Muscle of back (tissue), 3 donors: ENCODE measurements at regions not wholly inside any gene's neighbourhood (a gene's known extent, or its start where the extent isn't known, plus 50 kb on each side); places are given as distances from the start of the nearest gene placed in this dataset.

Experiments
- DNase-seq, 3 donors: peaks; one replicate each; pipeline versions ENCODE4 v3.0.0 to v3.0.0-alpha.2; 2013

- peak in 1 of 3 donors; percentile 67 for DNase-seq
Observed at GRCh38 chr17:77320485-77321256, 179.9 kb downstream of the SEC14L1 start.

DNA sequence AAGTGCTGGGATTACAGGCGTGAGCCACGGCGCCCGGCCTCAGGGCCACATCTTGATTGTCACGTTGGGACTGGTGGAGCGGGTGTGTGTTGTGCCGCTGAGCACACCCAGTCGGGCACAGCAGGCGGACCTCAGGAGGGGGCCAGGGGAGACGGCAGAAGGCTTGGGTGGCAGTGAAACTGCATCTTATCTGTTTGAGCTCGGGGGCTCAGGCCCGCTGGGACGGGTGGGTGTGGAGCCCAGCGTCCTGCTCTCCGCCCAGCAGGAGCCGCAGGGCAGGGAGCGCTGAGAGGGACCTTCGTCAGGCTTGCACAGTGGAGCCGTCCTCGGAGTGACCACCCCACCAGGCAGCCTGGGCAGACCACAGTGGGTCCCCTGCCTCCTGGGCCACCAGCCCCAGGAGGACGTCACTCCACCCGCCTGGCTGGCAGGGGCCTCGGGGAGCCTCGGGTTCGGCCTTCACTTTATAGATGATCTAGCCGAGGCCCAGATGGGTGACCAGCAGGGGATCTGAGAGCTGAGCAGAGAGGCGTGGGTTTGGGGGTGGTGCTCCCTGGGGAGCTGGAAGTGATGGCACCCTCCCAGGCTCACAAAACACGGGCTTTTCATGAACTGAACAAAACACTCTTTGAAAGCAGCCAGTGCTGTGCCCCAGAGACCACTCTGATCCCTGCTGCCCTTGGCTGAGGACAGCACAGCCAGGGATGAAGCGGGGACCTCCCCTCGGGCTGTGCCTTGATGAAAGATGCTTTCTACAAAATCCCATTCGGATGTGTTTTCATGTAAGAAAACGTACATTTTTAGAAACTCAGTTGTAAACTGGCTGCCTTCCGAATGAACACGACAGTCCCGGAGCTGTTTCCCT, 181.1 kb downstream of the SEC14L1 start:
- DNase-seq = no peak

- DNase-seq = peak; percentile 59 to 96 (median 81)
Observed at GRCh38 chr17:77322514-77323412, 182.0 kb downstream of the SEC14L1 start.

- DNase-seq = no peak
Observed at GRCh38 chr17:77323413-77324171, 182.8 kb downstream of the SEC14L1 start.

DNA sequence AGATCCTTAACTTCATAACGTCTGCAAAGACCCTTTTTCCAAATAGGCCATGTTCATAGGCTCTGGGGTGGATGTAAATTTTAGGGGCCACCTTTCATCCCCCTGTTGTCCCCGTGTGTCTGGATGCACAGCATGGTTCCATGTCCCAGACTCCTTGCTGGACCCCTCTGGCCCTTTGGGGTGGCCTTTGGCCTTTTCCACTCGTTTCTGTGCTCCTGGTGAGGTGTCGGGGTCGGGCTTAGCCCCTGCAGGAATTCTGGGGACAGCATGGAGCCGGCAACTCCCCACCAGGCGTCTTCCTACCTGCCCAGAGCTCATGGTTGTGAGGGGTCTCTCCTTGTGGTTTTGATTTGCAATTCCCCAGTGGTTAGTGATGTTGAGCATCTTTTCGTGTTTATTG, 183.5 kb downstream of the SEC14L1 start:
- no peak for DNase-seq

GRCh38 chr17:77325577-77326075, 184.9 kb downstream of the SEC14L1 start:
- DNase-seq = no peak

DNA sequence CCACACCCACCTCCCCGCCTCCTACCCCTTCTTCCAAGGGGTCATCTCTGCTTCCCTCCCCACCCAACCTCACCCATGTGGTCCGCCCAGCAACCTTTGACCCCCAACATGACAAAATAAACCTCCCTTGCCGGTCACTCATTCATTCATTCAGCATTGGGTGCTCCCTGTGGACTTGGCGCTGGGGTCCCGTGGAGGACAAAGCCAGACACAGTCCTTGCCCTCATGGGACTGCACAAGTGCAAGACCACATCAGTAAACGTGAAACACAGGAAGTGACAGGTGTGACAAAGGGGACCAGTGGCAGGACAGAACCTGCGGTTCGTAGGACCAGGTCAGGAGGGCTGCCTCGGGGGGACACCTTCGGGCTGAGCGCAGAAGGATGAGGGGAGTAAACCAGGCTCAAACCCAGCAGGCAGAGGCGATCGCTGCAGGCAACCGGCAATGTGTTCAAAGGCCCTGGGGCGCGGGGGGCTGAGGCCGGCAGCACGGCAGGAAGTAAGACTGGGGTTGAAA, 185.4 kb downstream of the SEC14L1 start:
- no peak for DNase-seq

- peak in 1 of 3 donors; percentile 4 for DNase-seq
Observed at GRCh38 chr17:77326636-77327035, 185.9 kb downstream of the SEC14L1 start.

DNA sequence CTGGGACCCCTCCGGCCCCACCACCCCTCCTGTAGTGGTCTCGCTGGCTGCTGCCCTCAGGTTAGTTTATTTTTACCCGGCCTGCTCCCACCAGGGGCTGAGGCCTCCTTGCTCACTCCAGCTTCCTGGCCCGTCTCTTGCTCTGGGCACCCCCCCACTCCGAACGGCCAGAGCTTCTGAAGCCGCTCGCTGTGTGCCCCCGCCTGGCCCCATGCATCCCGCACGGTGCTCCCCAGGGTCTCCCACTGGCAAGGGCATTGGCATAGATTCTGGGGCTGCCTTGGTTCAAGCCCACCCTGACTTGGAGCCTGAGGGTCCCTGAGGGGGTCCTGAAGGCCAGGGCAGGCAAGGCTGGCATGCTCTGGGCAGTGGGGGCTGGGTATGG, 186.4 kb downstream of the SEC14L1 start:
- no peak for DNase-seq

DNA sequence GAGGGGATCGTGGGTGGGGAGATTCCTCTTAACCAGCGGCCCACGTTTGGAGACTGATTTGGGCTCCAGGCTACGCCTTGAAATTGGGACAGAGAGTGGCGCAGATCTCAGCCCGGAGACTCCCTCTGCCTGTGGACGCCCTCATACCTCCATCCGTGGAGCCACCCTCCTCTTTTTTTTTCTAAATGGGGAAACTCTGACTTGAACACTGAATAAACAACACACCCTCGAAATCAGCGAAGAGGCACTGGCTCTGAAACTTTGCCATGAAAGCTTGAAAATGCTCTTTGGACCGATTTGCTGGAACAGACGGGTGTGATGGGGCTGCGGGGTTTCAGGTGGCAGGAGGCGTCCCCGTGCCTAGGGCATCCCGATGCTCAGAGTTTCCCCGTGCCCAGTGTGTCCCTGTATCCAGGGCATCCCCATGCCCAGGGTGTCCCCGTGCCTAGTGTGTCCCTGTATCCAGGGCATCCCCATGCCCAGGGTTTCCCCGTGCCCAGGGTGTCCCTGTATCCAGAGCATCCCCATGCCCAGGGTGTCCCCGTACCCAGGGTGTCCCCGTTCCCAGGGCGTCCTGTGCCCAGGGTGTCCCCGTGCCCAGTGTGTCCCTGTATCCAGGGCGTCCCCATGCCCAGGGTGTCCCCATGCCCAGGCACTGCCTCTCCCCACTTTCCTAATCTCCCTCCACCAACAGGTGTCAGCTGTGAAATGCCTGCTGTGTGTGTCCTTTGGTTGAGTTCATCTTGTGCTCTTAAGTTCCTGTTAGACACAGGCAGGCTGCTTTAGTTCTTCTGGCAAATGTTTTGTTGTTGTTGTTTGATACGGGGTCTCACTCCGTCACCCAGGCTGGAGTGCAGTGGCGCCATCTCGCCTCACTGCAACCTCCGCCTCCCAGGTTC, 187.0 kb downstream of the SEC14L1 start:
- DNase-seq = peak in 1 of 3 donors; percentile 15

DNA sequence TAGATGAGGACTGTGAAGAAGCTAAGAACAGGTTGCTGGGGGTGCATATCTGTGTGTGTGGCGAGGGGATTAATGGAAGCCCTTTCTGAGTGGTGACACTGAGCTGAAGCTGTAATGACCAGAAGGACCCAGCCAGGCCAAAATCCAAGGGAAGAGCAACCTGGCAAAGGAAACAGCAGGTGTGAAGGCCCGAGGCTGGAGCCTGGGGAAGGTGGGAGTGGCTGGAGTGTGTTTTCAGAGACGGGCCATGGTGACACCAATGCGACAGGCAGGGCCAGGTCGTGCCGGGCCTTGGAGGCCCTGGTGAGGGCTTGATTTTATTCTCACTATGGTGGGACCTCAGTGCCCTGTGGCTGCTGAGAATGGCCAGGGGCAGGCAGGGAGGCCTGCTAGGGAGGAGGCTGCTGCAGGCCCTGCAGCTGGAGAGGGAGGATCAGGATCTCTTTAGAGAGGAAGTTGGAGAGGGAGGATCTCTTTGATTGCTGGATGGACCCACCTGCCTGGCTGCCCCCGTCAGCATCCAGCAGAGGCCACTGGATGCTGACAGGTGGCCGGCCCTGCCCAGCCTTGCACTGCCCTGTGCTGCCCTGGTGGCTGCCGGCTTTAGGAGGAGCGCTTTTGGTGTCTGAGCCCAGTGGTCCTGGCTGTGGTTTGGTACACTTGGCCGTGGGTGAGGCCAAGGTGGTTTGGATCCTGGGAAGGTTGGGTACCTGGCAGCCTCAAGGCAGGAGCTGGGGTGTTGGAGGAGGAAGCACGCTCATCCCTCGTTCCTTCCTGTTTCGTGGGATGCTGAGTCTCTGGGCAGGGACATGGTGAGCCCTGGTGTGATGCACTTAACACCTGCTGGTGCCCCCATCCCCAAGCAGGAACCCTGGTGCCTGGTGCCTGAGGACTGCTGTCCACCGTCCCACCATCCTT, 188.3 kb downstream of the SEC14L1 start:
- peak in 1 of 3 donors; percentile 13 for DNase-seq

GRCh38 chr17:77329741-77330531, 189.2 kb downstream of the SEC14L1 start:
- DNase-seq = no peak

DNA sequence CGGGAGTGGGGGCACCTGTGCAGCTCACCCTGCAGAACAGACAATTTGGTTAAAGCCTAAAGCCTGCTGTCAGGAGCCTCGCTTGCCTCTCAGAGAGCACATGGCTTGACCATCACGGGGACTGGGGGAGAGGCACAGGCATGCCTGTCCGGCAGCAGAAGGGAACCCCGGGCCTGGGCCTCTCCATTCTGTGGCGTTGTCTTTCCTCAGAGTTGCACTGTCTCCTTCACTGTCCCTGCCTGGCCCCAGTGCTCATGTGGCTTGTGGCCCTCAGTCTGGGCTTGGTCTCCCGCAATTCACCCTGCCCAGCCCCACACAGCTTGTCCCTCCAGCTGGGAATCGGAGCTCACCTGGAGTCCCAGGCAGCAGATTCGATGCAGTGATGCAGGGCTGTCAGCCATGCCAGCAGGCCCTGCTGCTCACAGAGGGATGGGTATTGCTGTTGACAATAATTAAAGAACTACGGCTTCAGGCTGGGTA, 189.9 kb downstream of the SEC14L1 start:
- peak in 1 of 3 donors; percentile 6 for DNase-seq

- DNase-seq = peak; percentile 86 to 93 (median 90)
Observed at GRCh38 chr17:77331301-77331864, 190.6 kb downstream of the SEC14L1 start.

- no peak for DNase-seq
Observed at GRCh38 chr17:77332034-77332971, 191.5 kb downstream of the SEC14L1 start.
